A549 (cell line): ENCODE measurements at regions not wholly inside any gene's neighbourhood (a gene's known extent, or its start where the extent isn't known, plus 50 kb on each side); places are given as distances from the start of the nearest gene placed in this dataset.

Experiments
- ATAC-seq, 2 experiments: fragments of 200-7000 bp in 1 of 2; fragments of >200 bp in 1 of 2; cut with Nextera tagmentation in 1 of 2; cut with Tn5 transposase in 1 of 2; 3 replicates each; pipeline versions ENCODE4 v1.8.0 to v1.9.1; 2018 to 2020; ENCODE audit warnings: mild to moderate bottlenecking in 1 of 2, moderate library complexity in 1 of 2
- CTCF ChIA-PET: fragments of 300-600 bp; sonication (Branson Sonifier 250); formaldehyde crosslinking; extraction: SDS; loops from one replicate; lab custom pipeline; 2021; ENCODE audit warnings: antibody characterized with exemption, inconsistent platforms; lab: Yijun Ruan, JAX
- POLR2A ChIA-PET: fragments of 350-600 bp; formaldehyde crosslinking; extraction: SDS; loops from one replicate; lab custom pipeline; 2021; ENCODE audit warnings: antibody characterized with exemption, inconsistent platforms; lab: Yijun Ruan, JAX
- DNase-seq, 2 experiments: peaks; one replicate each; pipeline versions ENCODE4 v3.0.0 to v3.0.0-alpha.2; 2011 to 2016; ENCODE audit warnings: low read depth in 1 of 2, low spot score in 1 of 2
- FAIRE-seq: peaks from 2 replicates; lab custom pipeline; 2011; peaks lifted over from hg19 to GRCh38; lab: Jason Lieb, UNC
- H3K27ac ChIP-seq, 2 experiments: fragments of >200 bp; sonication (Bioruptor Twin); formaldehyde crosslinking; 3 replicates each; pipeline ENCODE4 v1.5.1; 2016 to 2017
- H3K4me1 ChIP-seq: fragments of >200 bp; sonication (Bioruptor Twin); formaldehyde crosslinking; 3 replicates; pipeline ENCODE4 v1.6.1; 2016
- H3K4me2 ChIP-seq: fragments of >200 bp; sonication (Bioruptor Twin); formaldehyde crosslinking; 3 replicates; pipeline ENCODE4 v1.6.1; 2016
- H3K4me3 ChIP-seq: fragments of >200 bp; sonication (Bioruptor Twin); formaldehyde crosslinking; 3 replicates; pipeline ENCODE4 v1.5.1; 2016
- H3K9me3 ChIP-seq: fragments of >200 bp; sonication (Bioruptor Twin); formaldehyde crosslinking; 3 replicates; pipeline ENCODE4 v1.6.1; 2016
- ATOH8 ChIP-seq: fragments of 250-450 bp; sonication (Bioruptor Pico); IDR thresholded peaks from 2 replicates; pipeline ENCODE4 v1.5.0; 2020; ENCODE audit warnings: low read depth, mild to moderate bottlenecking, moderate library complexity
- BCL3 ChIP-seq: fragments of >200 bp; sonication (Bioruptor Twin); formaldehyde crosslinking; IDR thresholded peaks from 3 replicates; pipeline ENCODE4 v1.6.1; 2016
- CBX2 ChIP-seq: fragments of 200-600 bp; sonication (generic); IDR thresholded peaks from 2 replicates; pipeline ENCODE4 v1.6.1; 2016; ENCODE audit warnings: low read depth, mild to moderate bottlenecking, borderline replicate concordance
- CHD2 ChIP-seq: fragments of 150-350 bp; IDR thresholded peaks from 2 replicates; pipeline ENCODE4 v1.6.1; 2014; ENCODE audit warnings: low read length; ENCODE audit not compliant: partially characterized antibody
- E2F6 ChIP-seq: IDR thresholded peaks from 2 replicates; pipeline ENCODE4 v1.6.1; 2012; ENCODE audit warnings: low read depth, borderline replicate concordance
- ESRRA ChIP-seq: fragments of 150-350 bp; IDR thresholded peaks from 2 replicates; pipeline ENCODE4 v1.6.1; 2014; ENCODE audit warnings: mild to moderate bottlenecking, low read length, borderline replicate concordance
- FOSB ChIP-seq: fragments of 250-450 bp; sonication (Bioruptor Pico); IDR thresholded peaks from 2 replicates; pipeline ENCODE4 v1.5.0; 2020; ENCODE audit warnings: mild to moderate bottlenecking, moderate library complexity
- FOSL2 ChIP-seq, 2 experiments: fragments of 450-650 bp in 1 of 2; fragments of >200 bp in 1 of 2; sonication (Bioruptor Twin) in 1 of 2; formaldehyde crosslinking; IDR thresholded peaks; 2 replicates each; pipeline versions ENCODE4 v1.5.0 to v1.6.1; 2016 to 2020; ENCODE audit warnings: mild to moderate bottlenecking in 1 of 2, moderate library complexity in 1 of 2
- GATA3 ChIP-seq: IDR thresholded peaks from 2 replicates; pipeline ENCODE4 v1.6.1; 2012; ENCODE audit warnings: borderline replicate concordance
- HES2 ChIP-seq: fragments of >200 bp; sonication (Bioruptor Twin); formaldehyde crosslinking; IDR thresholded peaks from 2 replicates; pipeline ENCODE4 v1.6.1; 2016
- HOXB5 ChIP-seq: fragments of 250-450 bp; sonication (Bioruptor Pico); IDR thresholded peaks from 2 replicates; pipeline ENCODE4 v1.5.0; 2020; ENCODE audit warnings: mild to moderate bottlenecking, moderate library complexity
- KDM1A ChIP-seq: fragments of 200-600 bp; sonication (generic); IDR thresholded peaks from 2 replicates; pipeline ENCODE4 v1.6.1; 2016; ENCODE audit warnings: low read depth, mild to moderate bottlenecking
- MAFK ChIP-seq: fragments of 450-650 bp; IDR thresholded peaks from 2 replicates; pipeline ENCODE4 v1.6.1; 2014; ENCODE audit not compliant: partially characterized antibody
- NFE2L2 ChIP-seq: fragments of 150-350 bp; conservative IDR thresholded peaks from 2 replicates; pipeline ENCODE4 v1.6.1; 2014; ENCODE audit warnings: low read length
- NPAS2 ChIP-seq: fragments of 250-450 bp; sonication (Bioruptor Pico); IDR thresholded peaks from 2 replicates; pipeline ENCODE4 v1.8.0; 2022; ENCODE audit warnings: mild to moderate bottlenecking, moderate library complexity, borderline replicate concordance
- PBX3 ChIP-seq: IDR thresholded peaks from 2 replicates; pipeline ENCODE4 v1.6.1; 2012
- POLR2A ChIP-seq: IDR thresholded peaks from 2 replicates; pipeline ENCODE4 v1.6.1; 2012; ENCODE audit warnings: mild to moderate bottlenecking, low read length
- RAD21 ChIP-seq, 2 experiments: fragments of >200 bp in 1 of 2; sonication (Bioruptor Twin) in 1 of 2; formaldehyde crosslinking in 1 of 2; IDR thresholded peaks in 1 of 2; conservative IDR thresholded peaks in 1 of 2; 2 replicates in 1 of 2; 3 replicates in 1 of 2; pipeline ENCODE4 v1.6.1; 2012 to 2018; ENCODE audit warnings: inconsistent platforms in 1 of 2
- RCOR1 ChIP-seq: fragments of 150-350 bp; IDR thresholded peaks from 2 replicates; pipeline ENCODE4 v1.6.1; 2014; ENCODE audit warnings: antibody characterized with exemption, low read length, low read depth
- RFX5 ChIP-seq: fragments of 450-650 bp; IDR thresholded peaks from 2 replicates; pipeline ENCODE4 v1.7.1; 2014; ENCODE audit warnings: antibody characterized with exemption, mild to moderate bottlenecking, moderate library complexity
- RNF2 ChIP-seq: fragments of 200-600 bp; sonication (generic); IDR thresholded peaks from 2 replicates; pipeline ENCODE4 v1.6.1; 2016; ENCODE audit warnings: low read depth, mild to moderate bottlenecking, antibody characterized with exemption, moderate library complexity, borderline replicate concordance
- SMC3 ChIP-seq: fragments of >200 bp; sonication (Bioruptor Twin); formaldehyde crosslinking; IDR thresholded peaks from 3 replicates; pipeline ENCODE4 v1.6.1; 2018; ENCODE audit warnings: inconsistent platforms
- SREBF2 ChIP-seq: fragments of 450-650 bp; IDR thresholded peaks from 2 replicates; pipeline ENCODE4 v1.6.1; 2014; ENCODE audit warnings: mild to moderate bottlenecking, moderate library complexity
- ZC3H11A ChIP-seq: fragments of 450-650 bp; IDR thresholded peaks from 2 replicates; pipeline ENCODE4 v1.6.1; 2014; ENCODE audit warnings: antibody characterized with exemption, mild to moderate bottlenecking
- ZSCAN20 ChIP-seq: fragments of 250-450 bp; sonication (Bioruptor Pico); IDR thresholded peaks from 2 replicates; pipeline ENCODE4 v1.8.0; 2022; ENCODE audit warnings: mild to moderate bottlenecking, moderate library complexity
- WGBS: methylation state at CpG from one replicate; pipeline ENCODE4 v1.1.6; 2017; ENCODE audit errors: missing lambda C conversion rate; 5-methylcytosine and 5-hydroxymethylcytosine counted together

GRCh38 chr2:128388499-128388941 is 69.9 kb upstream of the HS6ST1 start:
- ATAC-seq (no peak), FAIRE-seq (no peak), DNase-seq (no peak)
- Histone ChIP-seq H3K27ac (no peak overlapping the region), H3K4me1 (no peaks in the 10 kb centered on the region), H3K9me3 (no peaks in the 10 kb centered on the region), H3K4me2 (no peak overlapping the region), H3K4me3 (no peak overlapping the region)
- ChIA-PET CTCF (no interaction called here), POLR2A (no interaction called here)
- 64% methylated on average over 8 of the region's 8 CpGs for WGBS
- TF ChIP-seq HOXB5 (CRISPR knock-in tag) (no peak), POLR2A (no peak), FOSB (no peak), MAFK (peak; percentile 92), NPAS2 (no peak), ZSCAN20 (CRISPR knock-in tag) (no peak)

GRCh38 chr2:128389388-128390086 is 70.9 kb upstream of the HS6ST1 start:
- CTCF ChIA-PET: no interaction called here
- TF ChIP-seq HOXB5 (CRISPR knock-in tag) (no peak), RNF2 (no peak), NFE2L2 (no peak), FOSL2 (IDR thresholded peaks at IDR 0.05) (no peak), FOSL2 (CRISPR knock-in tag; IDR thresholded peaks at IDR 0.05) (no peak), RAD21 (conservative IDR thresholded peaks at IDR 0.05 in 1 of 2, IDR thresholded peaks at IDR 0.05 in 1 of 2) (no peak), ZC3H11A (no peak), RCOR1 (no peak), GATA3 (no peak)
- TF ChIP-seq, all 56 proteins: peak for 0
- DNase-seq (no peak), FAIRE-seq (no peak), ATAC-seq (no peak)
- Histone ChIP-seq H3K4me2 (no peak overlapping the region), H3K9me3 (no peaks in the 10 kb centered on the region), H3K4me1 (no peaks in the 10 kb centered on the region), H3K27ac (no peak overlapping the region), H3K4me3 (no peak overlapping the region)
- POLR2A ChIA-PET: no interaction called here
- 83% methylated on average over 14 of the region's 16 CpGs for WGBS

GRCh38 chr2:128390256-128390990 is 71.8 kb upstream of the HS6ST1 start:
- WGBS: 62% methylated on average over 16 of the region's 16 CpGs
- FAIRE-seq (no peak), DNase-seq (no peak), ATAC-seq (no peak)
- H3K4me2 ChIP-seq: no peak overlapping the region
- H3K9me3 ChIP-seq: no peaks in the 10 kb centered on the region
- ChIA-PET POLR2A (no interaction called here), CTCF (no interaction called here)
- H3K4me3 ChIP-seq: no peak overlapping the region
- TF ChIP-seq SMC3: no peak
- no peak for TF ChIP-seq NPAS2
- H3K27ac ChIP-seq: no peak overlapping the region
- H3K4me1 ChIP-seq: no peaks in the 10 kb centered on the region

GRCh38 chr2:128390991-128391630 is 72.4 kb upstream of the HS6ST1 start:
- CTCF ChIA-PET: no interaction called here
- Histone ChIP-seq H3K4me2 (no peak overlapping the region), H3K27ac (no peak overlapping the region), H3K4me3 (no peak overlapping the region), H3K9me3 (no peaks in the 10 kb centered on the region), H3K4me1 (no peaks in the 10 kb centered on the region)
- DNase-seq: no peak
- ATAC-seq: no peak
- POLR2A ChIA-PET: no interaction called here
- no peak for FAIRE-seq
- WGBS: 77% methylated on average over 15 of the region's 15 CpGs
- no peak for TF ChIP-seq BCL3
- TF ChIP-seq RCOR1: no peak
- TF ChIP-seq ESRRA: no peak
- no peak for TF ChIP-seq HES2
- no peak for TF ChIP-seq PBX3
- no peak for TF ChIP-seq E2F6
- no peak for TF ChIP-seq ATOH8 (CRISPR knock-in tag)
- no peak for TF ChIP-seq GATA3
- no peak for TF ChIP-seq CBX2
- TF ChIP-seq RFX5: no peak
- no peak for TF ChIP-seq CHD2
- no peak for TF ChIP-seq KDM1A
- TF ChIP-seq SREBF2: no peak
